Stimulated activated CD8-positive, alpha-beta memory T cell treated with anti-CD3 and anti-CD28 coated beads, Interleukin-15, amount 100 ng/mL, for 4 hours (primary cell): ENCODE measurements at regions not wholly inside any gene's neighbourhood (a gene's known extent, or its start where the extent isn't known, plus 50 kb on each side); places are given as distances from the start of the nearest gene placed in this dataset.

ENCODE experiments used
- DNase-seq, 2 donors: peaks; one replicate each; pipeline ENCODE4 v3.0.0-alpha.2; 2020; ENCODE audit warnings: low read depth in 2 of 2

- no peak for DNase-seq
Observed at GRCh38 chr1:30036666-30037065, 686.7 kb downstream of the MATN1 start.

DNA sequence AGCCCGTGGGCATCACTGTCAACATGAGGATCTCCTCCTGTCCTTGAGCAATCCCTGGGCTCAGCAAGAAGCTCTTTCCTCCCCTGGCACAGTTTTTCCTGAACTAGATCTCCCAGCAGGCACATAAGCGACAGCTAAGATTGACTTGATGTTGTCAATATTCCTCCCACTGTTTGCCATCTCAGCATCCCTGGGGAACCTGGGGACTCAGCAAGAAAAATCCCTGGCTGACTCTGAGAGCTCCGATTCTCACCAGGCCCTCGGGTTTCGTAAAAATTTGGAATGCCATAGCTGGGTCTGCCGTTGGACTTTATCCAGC lies 687.2 kb downstream of the MATN1 start:
- no peak for DNase-seq

DNA sequence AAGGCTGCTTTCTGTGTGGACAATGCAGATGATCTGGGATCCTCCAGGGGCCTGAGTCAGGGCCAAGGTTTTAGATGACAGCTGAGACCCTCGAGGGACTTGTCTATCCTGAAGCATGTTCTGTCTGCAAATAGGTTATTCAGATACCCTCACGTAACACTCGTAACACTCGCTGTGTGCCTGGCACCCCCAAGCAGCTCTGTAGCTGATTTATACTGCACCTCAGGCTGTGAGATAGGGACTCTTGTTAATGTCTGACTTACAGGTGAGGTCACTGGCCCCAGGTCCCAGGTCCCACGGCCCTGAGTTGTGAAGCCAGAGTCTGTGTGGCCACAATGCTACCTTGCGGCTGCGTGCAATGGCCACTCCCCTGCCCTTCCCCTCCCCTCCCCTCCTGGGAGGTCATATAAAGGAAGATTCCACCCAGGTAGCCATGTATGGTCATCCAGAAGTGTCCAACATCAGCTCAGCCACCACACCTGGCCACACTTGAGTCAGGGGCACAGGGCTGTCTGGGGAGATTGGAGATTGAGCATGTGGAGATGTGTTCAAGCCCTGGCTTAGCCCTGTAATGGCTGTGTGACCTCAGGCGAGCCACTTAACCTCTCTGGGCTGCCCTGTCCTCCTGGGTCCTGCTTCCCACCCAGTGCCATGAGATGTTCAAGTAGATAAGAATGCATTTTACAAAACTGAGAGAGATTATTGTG lies 687.7 kb downstream of the MATN1 start:
- no peak for DNase-seq

DNA sequence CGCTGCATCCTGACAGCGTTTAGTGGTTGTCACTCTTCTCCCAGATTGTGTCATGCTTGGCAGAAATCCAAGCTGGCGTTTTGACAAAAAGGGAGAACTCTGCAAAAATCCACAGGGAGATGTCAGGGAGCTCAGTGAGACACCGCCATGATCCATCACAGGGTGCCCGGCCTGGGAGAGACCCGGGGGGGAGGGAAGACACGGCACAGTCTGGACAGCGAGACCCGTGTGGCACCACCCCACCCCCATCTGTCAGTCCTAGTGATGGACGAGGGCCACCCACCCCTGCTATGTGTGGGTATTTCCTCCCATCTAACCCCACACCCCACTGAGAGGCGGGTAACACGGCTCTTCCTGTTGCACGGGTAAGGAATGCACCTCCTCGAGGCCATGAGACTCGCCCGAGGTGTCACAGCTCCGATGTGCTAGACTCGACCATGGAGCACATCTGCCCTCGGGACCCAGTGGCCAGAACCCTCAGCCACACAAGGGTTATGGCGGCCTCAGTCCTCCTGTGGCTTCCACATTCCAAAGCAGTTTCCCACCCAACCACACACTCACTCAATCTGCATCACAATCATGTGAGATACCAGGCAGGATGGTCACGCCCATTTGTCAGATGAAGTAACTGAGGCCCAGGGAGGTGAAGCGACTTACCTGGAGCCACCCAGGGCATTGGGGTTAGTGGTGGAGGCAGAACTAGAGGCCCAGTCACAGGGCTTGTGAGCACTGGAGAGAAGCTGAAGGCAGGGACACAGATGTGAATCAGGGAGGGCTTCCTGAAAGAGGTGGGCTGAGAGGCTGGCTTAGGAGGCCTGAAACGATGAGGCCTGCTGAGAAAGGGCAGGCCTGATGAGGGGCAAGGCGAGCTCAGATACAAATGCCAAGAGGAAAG lies 688.5 kb downstream of the MATN1 start:
- no peak for DNase-seq

DNA sequence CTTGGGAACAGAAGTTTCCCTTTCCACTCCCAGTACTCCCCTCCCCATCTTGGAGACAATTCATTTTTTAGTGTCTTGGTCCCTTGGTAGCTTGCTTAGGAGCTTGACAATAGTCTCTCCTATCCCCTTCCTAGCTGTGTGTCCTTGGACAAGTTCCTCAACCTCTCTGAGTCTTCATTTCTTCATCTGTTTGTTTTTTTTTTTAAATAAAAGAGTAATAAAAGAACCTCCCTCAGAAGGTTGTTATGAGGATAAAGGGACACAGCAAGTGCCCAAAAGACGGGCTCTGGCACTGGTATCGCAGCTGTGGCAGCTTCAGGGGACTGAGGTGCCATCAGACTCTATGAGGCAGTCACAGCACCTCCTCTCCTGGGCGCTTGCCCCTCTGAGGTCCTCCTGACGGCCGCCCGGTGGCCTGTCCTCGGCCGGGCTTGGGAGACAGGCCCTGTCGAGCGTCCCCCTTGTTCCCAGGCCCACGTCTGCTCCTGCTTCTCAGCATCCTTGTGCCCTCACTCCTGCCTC lies 689.2 kb downstream of the MATN1 start:
- DNase-seq = no peak

- no peak for DNase-seq
Observed at GRCh38 chr1:30033256-30034104, 689.9 kb downstream of the MATN1 start.

- DNase-seq = no peak
Observed at GRCh38 chr1:30032302-30032701, 691.1 kb downstream of the MATN1 start.

GRCh38 chr1:30029677-30030076 lies 693.7 kb downstream of the MATN1 start:
- DNase-seq = no peak

DNA sequence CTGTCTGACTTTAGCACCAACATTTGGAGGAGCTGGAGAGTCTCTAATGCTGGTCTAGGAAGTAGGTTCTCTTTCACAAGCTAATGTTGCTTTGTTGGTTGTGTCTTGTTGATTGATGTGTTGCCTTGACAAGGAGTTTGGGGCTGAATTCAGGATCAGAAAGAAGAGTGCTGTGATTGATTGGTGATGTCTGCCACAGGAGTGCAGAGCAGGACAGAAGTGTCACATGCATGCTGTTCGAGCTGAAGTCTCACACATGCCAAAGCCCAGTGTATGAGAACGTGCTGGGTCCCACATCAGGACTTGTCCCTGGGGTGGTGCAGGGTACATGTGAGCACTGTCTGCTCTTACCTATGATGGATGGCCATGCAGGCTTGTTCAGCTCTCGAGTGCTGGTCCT lies 694.4 kb downstream of the MATN1 start:
- no peak for DNase-seq

GRCh38 chr1:30028283-30028682 lies 695.1 kb downstream of the MATN1 start:
- DNase-seq = no peak

DNA sequence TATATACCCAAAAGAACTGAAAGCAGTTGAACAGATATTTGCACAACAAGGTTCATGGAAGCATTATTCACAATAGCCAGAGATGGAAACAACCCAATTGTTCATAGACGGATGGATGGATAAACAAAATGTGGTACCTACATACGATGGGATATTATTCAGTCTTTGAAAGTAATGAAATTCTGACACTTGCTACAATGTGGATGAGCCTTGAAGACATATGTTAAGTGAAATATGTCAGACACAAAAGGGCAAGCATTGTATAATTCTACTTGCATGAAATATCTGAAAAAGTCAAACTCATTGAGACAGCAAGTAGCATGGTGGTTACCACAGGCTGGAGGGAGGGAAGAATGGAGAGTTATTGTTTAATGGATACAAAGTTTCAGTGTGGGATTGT lies 696.1 kb downstream of the MATN1 start:
- DNase-seq = no peak

- DNase-seq = no peak
Observed at GRCh38 chr1:30024411-30025195, 698.8 kb downstream of the MATN1 start.

DNA sequence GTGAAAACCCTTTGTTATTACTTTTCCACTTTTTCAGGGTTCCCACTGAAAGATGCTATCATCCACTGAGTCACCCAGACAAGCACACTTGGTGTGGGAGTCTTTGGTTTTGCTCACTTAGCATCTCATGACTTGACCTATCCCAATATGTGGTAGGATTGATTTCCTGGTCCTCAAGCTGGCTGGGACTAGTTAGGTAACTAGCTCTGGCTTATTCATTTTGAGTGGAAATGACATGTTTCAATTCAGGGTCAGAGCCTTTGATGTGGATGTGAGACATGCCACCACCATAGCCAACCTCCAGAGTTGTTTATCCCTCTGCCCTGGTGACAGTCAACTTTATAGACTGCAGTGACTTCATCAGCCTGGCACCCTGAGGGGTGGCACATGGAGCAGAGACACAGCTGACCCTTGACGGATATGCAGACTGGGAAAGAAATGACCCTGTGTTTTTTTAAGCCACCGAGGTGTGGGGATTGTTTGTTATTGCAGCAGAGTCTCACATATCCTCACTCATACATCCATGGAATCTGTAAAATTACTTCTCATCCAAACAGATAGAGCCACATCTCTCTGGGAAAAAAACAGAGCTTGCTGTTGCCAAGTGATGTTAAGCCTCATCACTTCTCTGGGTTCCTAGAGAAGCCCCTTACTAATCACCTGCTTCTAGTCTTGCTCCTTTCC lies 699.9 kb downstream of the MATN1 start:
- DNase-seq = no peak

DNA sequence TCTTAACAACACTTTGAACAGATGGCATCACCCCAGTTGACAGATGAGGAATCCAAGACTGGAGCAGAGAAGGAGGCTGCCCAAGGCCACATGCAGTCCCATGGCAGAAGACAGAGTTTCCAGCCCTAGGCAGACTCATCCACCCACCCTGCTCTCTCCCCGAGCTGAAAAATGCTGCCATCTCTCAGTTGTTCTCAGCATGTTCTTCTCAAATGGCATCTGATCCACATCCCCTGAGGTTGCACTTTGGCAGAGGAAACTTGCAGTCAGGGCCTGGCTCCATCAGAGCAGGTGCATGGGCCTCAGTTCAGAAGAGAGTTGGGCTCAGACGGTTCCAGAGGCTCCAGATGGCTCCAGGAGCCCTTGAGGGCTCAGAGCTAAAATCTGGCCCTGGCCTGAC lies 709.4 kb downstream of the MATN1 start:
- no peak for DNase-seq

DNA sequence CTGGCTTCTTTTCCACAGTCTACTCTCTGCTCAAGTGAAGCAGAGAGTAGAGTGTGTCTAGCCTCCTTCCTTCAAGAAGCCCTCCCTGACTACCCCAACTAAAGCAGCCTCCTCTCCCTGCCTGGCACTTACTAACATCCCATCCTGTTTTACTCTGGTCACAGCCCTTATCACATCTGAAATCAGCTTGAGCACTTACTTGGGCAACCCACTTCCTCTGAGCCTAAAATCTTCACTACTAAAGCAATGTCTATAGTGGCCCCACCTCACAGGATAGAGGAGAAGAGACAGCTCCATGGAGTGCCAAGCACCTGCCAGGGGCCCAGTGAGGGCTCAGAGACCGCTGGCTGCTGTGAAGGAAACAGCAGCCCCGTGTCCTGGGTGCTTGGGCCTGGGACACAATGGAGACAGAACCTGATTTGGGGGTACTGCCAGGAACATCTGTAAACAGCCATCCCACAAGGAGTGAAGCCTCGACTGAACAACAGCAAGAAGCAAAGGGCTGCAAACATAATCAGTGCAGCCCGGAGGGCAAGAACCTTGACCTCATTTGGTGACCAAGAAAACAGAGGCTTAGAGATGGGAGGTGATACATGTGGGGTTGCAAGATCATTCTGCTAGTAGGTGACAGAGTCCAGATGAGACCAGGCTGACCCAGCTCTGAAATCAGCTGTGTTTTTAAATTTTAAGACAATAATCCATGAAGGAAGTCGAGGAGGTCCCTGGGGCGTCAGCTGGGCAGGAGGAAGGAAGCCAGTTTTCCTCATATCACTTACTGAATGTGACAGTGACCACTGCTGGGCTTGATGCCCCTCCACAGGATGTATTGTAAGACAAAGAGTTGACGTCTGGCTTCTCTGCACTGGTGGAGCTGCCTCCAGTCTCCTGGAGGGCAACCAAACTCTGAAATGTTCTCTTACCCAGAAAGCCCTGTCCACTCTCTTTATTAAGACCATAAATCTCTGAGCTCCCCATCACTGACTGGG lies 710.6 kb downstream of the MATN1 start:
- DNase-seq = no peak

DNA sequence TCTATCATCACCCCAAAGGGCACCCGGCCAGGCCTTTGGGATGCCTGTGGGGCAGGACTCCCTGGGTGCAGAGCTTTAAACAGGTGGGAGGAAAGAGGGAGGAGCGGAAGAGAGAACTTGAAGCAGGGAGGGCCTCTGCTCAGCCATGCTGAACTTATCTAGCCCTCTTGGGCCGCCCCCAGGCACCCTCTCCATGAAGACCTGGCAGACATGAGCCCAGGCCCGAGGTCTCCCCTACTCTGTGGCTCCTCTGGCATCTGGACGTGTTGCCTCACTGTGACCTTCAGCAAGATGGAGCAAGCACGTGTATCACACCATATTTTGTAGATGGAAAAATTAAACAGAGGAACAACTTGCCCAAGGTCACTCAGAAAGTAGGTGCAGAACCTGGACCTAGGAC lies 711.4 kb downstream of the MATN1 start:
- DNase-seq = no peak

DNA sequence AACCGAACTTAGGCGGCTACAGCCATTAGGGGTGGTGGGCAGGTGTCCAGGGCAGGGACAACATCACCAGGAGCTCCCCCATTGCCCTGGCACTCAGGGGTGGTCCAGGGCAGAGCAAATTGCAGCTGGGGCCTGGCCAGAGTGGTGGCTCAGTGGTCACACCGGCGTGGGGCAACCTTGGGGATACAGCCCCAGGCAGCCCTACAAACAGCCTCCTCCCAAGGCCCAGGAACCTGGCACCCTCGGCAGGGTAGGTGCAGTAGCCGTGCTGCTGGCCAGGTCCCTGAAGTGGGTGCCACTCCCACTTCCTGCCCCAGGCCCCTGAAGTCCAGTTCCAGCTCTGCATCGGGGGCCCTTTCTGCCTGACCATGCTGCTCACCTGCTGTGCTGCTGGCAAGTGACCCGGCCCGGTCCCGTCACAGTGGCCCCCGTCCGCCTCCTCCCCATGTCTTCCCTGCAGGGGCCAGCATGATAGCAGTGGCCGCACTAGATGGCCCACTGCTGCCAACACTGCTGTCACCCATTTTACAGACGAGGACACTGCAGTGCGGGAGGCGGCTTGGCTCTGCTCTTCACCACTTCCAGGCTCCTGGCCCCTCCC lies 712.8 kb downstream of the MATN1 start:
- DNase-seq = no peak

- no peak for DNase-seq
Observed at GRCh38 chr1:30009720-30010119, 713.7 kb downstream of the MATN1 start.

GRCh38 chr1:30008998-30009657 lies 714.3 kb downstream of the MATN1 start:
- DNase-seq = no peak
